Right cardiac atrium (tissue), 5 donors: ENCODE measurements at regions not wholly inside any gene's neighbourhood (a gene's known extent, or its start where the extent isn't known, plus 50 kb on each side); places are given as distances from the start of the nearest gene placed in this dataset.

Experiments
- ATAC-seq, 2 donors: fragments of 200-7000 bp; cut with Tn5 transposase; one replicate each; pipeline versions ENCODE4 v1.8.0 to v1.9.1; 2020; ENCODE audit warnings: moderate library complexity in 2 of 2, mild to moderate bottlenecking in 1 of 2
- DNase-seq, 3 donors: peaks; one replicate each; pipeline ENCODE4 v3.0.0-alpha.2; 2020
- H3K27ac ChIP-seq: one replicate; pipeline ENCODE4 v1.5.1; 2013; ENCODE audit warnings: mild to moderate bottlenecking, low read length, control low read depth, moderate library complexity
- H3K27me3 ChIP-seq: one replicate; pipeline ENCODE4 v1.6.1; 2013; ENCODE audit not compliant: control insufficient read depth, insufficient read depth
- H3K4me1 ChIP-seq: one replicate; pipeline ENCODE4 v1.6.1; 2013; ENCODE audit warnings: low read length; ENCODE audit not compliant: control insufficient read depth, insufficient read depth
- H3K4me3 ChIP-seq: one replicate; pipeline ENCODE4 v1.5.1; 2013; ENCODE audit warnings: low read length, control low read depth
- H3K9me3 ChIP-seq: one replicate; pipeline ENCODE4 v1.6.1; 2013; ENCODE audit warnings: low read length; ENCODE audit not compliant: control insufficient read depth
- WGBS: extraction: QIAGEN DNeasy Blood & Tissue Kit; methylation state at CpG from one replicate; pipeline ENCODE4 v1.1.7; 2013; 5-methylcytosine and 5-hydroxymethylcytosine counted together
- intact Hi-C, 4 donors: fragments of 100-400 bp; cut with DNase I; formaldehyde crosslinking; loops; one replicate each; pipeline versions ENCODE4 v1.11.0 to v1.14.0; 2022 to 2023
- microRNA-seq, 2 donors: library from miRNA; unstranded; fragments of <30 nt; microRNA quantifications; one replicate each; pipeline ENCODE4 v1.2.0, GENCODE V29; 2020 to 2021
- donor health status: healthy with polysubstance abuse.
- donor health status: DM: no; HTN: yes; CAD: no.
- donor health status: DM: no; HTN: no; CAD: no.
- donor health status: DM: no; HTN: yes; CAD: no; lungs with severe emphysema.
- donor health status: DM: yes; HTN: yes; CAD: no.

DNA sequence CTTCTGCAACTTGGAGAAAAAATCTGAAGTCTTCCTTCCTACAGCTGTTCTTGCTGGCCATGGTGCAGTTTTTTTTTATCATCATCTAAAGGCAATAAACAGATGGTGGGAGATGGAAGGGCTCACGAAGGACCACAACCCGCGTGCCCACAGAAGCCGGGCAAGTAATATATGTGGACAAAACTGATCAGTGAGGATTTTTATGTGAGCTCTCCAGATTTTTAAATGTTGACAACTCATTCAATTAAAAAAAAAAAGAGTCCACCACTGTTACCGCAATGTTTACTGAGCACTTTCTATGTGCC lies 55.9 kb upstream of the CREB1 start:
- no peak for DNase-seq
- ATAC-seq = no peak
- H3K27ac ChIP-seq = no peak overlapping the region
- H3K9me3 ChIP-seq = no peaks in the 10 kb centered on the region
- H3K4me3 ChIP-seq = no peak overlapping the region
- WGBS = 57% methylated on average over 5 of the region's 5 CpGs
- H3K4me1 ChIP-seq = no peaks in the 10 kb centered on the region
- no peaks in the 10 kb centered on the region for H3K27me3 ChIP-seq
- intact Hi-C loops = loop anchor here (2.0 to 10.0 kb wide), 10 partner anchors 307 to 782 kb away; partner anchors contain the start of gene KLF7 (in 3 of the 4)

DNA sequence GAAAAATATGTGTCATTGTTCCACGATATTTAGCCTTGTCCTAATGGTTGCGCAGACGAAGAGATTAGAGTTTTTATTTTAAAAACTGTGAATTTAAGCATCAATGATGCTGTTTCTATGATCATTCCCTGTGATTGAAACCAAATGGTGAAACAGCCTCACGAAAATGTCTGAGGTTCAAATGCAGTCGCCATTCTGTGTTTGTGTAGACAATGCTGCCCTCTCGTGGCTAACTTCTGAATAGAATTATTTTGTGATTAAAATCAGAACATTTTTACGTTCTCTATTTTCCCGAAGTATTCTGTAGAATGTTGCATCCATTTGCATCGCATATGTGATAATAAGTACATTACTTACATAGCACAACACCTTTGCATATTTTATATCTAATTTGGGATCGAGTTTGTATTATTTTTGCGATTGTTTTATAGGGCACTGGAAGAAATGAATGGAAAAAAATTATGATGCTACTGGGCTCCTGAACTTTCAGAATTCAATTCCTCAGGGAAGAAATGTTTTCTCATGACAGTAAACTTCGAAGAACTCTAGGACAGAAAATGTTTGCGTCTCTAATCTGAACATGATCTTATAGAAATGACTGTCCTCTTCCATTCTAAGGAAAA lies 54.8 kb upstream of the CREB1 start:
- Histone ChIP-seq H3K9me3 (no peaks in the 10 kb centered on the region), H3K27ac (no peak overlapping the region), H3K4me3 (no peak overlapping the region), H3K4me1 (no peaks in the 10 kb centered on the region), H3K27me3 (no peaks in the 10 kb centered on the region)
- 12% methylated on average over 13 of the region's 13 CpGs for WGBS
- peak in 1 of 2 donors; percentile 23 for ATAC-seq
- intact Hi-C loops = loop anchor here (2.0 to 10.0 kb wide), 10 partner anchors 308 to 783 kb away; partner anchors contain the start of gene KLF7 (in 3 of the 4)
- DNase-seq = no peak

DNA sequence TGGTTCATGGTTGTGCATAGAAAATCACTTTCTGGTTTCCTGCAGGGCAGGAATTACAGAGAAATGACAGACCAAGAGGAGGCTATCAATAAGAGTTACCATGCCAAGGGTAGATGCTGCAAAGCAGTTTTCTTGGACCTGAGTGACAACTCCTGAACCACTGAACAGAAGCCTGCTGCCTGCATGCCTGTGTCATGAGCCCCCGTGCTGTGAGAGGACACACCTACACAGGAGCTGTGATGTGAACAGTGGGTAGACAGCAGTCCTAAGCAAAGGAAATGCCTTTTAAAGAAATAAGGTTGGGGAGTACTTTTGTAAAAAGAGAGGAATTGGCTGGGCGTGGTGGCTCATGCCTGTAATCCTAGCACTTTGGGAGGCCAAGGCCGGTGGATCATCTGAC lies 54.2 kb upstream of the CREB1 start:
- Histone ChIP-seq H3K4me1 (no peaks in the 10 kb centered on the region), H3K27me3 (no peaks in the 10 kb centered on the region), H3K9me3 (no peaks in the 10 kb centered on the region), H3K27ac (no peak overlapping the region), H3K4me3 (no peak overlapping the region)
- 70% methylated on average over 3 of the region's 3 CpGs for WGBS
- DNase-seq (no peak), ATAC-seq (no peak)
- intact Hi-C loops = loop anchor here (2.0 to 10.0 kb wide), 7 partner anchors 311 to 781 kb away; partner anchors contain the start of gene KLF7 (in 2 of the 4)

DNA sequence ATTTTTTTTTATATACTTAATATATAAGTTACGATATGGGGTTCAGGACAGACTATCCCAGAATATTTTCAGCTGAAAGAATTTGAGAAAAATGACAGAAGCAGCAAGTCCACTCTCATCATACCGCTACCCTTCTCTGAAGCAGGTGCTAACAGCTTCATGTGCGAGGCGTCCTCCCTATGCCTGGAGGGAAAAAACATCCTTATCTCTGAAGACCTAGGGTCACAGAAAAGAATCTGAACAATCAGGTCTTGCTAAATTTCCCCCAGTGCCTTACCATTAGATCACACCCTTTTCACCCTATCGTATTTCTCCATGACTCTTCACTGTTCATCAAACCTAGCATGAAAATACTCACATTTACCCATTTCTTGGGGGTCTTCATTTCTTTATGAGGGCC lies 51.9 kb upstream of the CREB1 start:
- Histone ChIP-seq H3K4me3 (no peak overlapping the region), H3K27me3 (no peaks in the 10 kb centered on the region), H3K27ac (no peak overlapping the region), H3K4me1 (peaks cover 2% of the 10 kb centered on the region), H3K9me3 (no peaks in the 10 kb centered on the region)
- 71% methylated on average over 5 of the region's 5 CpGs for WGBS
- ATAC-seq (no peak), DNase-seq (no peak)
- intact Hi-C loops = loop anchor here in 3 of 4 donors (5.0 to 10.0 kb wide), 5 partner anchors 313 to 783 kb away; partner anchors contain the start of gene KLF7 (in 2 of the 3)

DNA sequence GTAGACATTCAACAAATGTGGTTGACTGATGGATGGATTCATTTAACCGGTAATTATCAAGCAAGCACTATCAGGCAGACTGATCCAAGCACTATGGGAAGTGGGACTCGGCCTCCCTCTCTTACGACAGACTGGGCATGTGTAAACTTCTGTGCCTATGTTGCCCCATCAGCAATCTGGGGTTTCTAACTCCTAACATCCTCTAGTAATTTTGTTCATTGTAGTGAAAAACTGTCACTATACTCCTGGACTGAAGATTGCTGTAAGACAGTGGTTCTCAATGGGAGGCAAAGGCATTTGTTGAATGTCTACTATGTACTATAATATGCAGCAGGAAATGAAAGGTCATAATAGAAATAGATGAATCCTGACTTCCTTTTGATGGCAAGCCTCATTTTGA lies 51.2 kb upstream of the CREB1 start:
- peaks cover 3% of the 10 kb centered on the region for H3K4me1 ChIP-seq
- H3K27me3 ChIP-seq = no peaks in the 10 kb centered on the region
- H3K27ac ChIP-seq = no peak overlapping the region
- WGBS = 66% methylated on average over 3 of the region's 3 CpGs
- ATAC-seq (peak in 1 of 2 donors; percentile 38), DNase-seq (no peak)
- intact Hi-C loops = loop anchor here in 3 of 4 donors (5.0 to 10.0 kb wide), 5 partner anchors 314 to 784 kb away; partner anchors contain the start of gene KLF7 (in 2 of the 3)
- H3K9me3 ChIP-seq = no peaks in the 10 kb centered on the region
- no peak overlapping the region for H3K4me3 ChIP-seq

DNA sequence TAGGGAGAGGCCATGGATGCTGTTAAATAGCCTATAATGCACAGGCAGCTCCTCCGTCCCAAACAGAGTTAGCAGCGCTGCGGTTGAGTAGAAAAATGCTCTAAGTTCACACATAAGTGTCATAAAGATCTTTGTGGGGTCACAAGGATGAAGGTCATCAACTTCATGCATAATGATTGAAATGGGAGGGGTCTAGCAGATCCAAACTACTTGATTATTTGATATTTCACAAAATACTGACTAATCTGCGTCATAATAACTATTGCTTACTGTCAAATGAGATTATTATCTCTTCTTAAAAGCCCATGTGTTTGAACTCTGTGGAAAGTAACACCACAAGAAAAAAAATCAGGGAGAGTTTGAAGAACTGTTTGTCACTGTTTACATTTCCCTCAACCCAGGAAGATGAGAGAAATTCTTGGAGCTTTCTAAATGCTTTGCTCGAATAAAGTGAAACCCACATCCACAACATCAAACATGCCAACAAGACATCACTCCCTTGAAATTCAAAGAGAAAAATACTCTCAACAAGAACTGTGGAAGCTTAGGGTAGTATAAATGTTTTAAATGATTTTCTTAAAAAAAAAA lies 50.5 kb upstream of the CREB1 start:
- DNase-seq = no peak
- H3K27ac ChIP-seq = no peak overlapping the region
- H3K9me3 ChIP-seq = no peaks in the 10 kb centered on the region
- intact Hi-C loops = loop anchor here in 3 of 4 donors (5.0 to 10.0 kb wide), 5 partner anchors 314 to 784 kb away; partner anchors contain the start of gene KLF7 (in 2 of the 3)
- H3K4me1 ChIP-seq = peaks cover 4% of the 10 kb centered on the region
- WGBS = 87% methylated on average over 5 of the region's 5 CpGs
- H3K27me3 ChIP-seq = no peaks in the 10 kb centered on the region
- ATAC-seq = no peak
- no peak overlapping the region for H3K4me3 ChIP-seq

Small RNA genes in the stretch of these regions (microRNA-seq; reads per million reads assigned to microRNA genes)
- gene MIR1302-4 = 0 reads per million in 2 donors
